Upper lobe of left lung (tissue), 4 donors: ENCODE measurements at regions not wholly inside any gene's neighbourhood (a gene's known extent, or its start where the extent isn't known, plus 50 kb on each side); places are given as distances from the start of the nearest gene placed in this dataset.

Source experiments
- EP300 ChIP-seq, 4 donors: sonication (generic); formaldehyde crosslinking; IDR thresholded peaks; one replicate each; pipeline ENCODE4 v1.5.1; 2017; ENCODE audit warnings: antibody characterized with exemption in 4 of 4, control low read depth in 2 of 4
- POLR2AphosphoS5 ChIP-seq, 2 donors: sonication (generic); formaldehyde crosslinking; IDR thresholded peaks; one replicate each; pipeline ENCODE4 v1.5.1; 2017; ENCODE audit warnings: antibody characterized with exemption in 2 of 2

DNA sequence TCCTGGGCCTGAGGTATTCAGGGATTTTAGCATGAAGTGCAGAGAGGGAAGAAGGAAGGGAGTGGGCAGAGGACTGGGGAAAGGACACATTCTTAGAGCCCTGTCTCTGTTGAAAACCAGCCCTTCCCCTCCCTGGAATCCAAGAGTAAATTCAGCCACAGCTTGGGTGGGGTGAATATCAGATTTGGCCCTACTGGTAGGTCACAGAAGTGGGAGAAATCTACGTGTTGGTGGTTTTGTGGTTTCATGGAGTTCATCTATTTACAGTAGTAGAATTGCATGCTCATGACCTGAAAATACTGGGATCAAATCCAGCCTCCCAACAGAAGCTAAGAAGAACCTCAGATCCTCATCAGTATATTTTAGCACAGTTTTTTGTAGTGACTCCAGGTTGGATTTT lies 404.4 kb downstream of the BMP2 start:
- TF ChIP-seq POLR2AphosphoS5 (IDR thresholded peaks at IDR 0.05): no peak
- TF ChIP-seq EP300 (IDR thresholded peaks at IDR 0.05): no peak
